Sigmoid colon (tissue), 4 donors: ENCODE measurements at regions not wholly inside any gene's neighbourhood (a gene's known extent, or its start where the extent isn't known, plus 50 kb on each side); places are given as distances from the start of the nearest gene placed in this dataset.

Experiments used
- CTCF ChIP-seq, 4 experiments: fragments of 450-650 bp in 3 of 4; fragments of 200-600 bp in 1 of 4; IDR thresholded peaks; one replicate each; pipeline ENCODE4 v1.5.1; 2016 to 2019; ENCODE audit warnings: antibody characterized with exemption in 4 of 4, mild to moderate bottlenecking in 3 of 4, moderate library complexity in 2 of 4
- POLR2A ChIP-seq, 2 donors: fragments of 450-650 bp; IDR thresholded peaks; one replicate each; pipeline ENCODE4 v1.6.1; 2016; ENCODE audit warnings: antibody characterized with exemption in 2 of 2, mild to moderate bottlenecking in 2 of 2, moderate library complexity in 2 of 2
- POLR2AphosphoS5 ChIP-seq, 4 donors: sonication (generic); formaldehyde crosslinking; IDR thresholded peaks; one replicate each; pipeline ENCODE4 v1.6.1; 2017; ENCODE audit warnings: antibody characterized with exemption in 4 of 4

- TF ChIP-seq CTCF (IDR thresholded peaks at IDR 0.05) (no peak), POLR2A (IDR thresholded peaks at IDR 0.05) (no peak), POLR2AphosphoS5 (IDR thresholded peaks at IDR 0.05) (no peak)
Observed at GRCh38 chr1:861714-862113, 62.0 kb upstream of the SAMD11 start.
